Panc1 (cell line): ENCODE measurements at regions not wholly inside any gene's neighbourhood (a gene's known extent, or its start where the extent isn't known, plus 50 kb on each side); places are given as distances from the start of the nearest gene placed in this dataset.

ENCODE experiments used
- ATAC-seq: fragments of 200-7000 bp; cut with Tn5 transposase; 2 replicates; pipeline ENCODE4 v1.9.1; 2020; ENCODE audit warnings: mild to moderate bottlenecking, moderate library complexity
- BruUV-seq: library from RNA; stranded (reverse); fragments of 400-500 nt; replicated peaks from 2 replicates; lab custom pipeline; 2021; lab: Mats Ljungman, UMichigan
- CTCF ChIA-PET: fragments of 300-600 bp; sonication (Branson Sonifier 250); formaldehyde crosslinking; loops from one replicate; lab custom pipeline; 2022; ENCODE audit warnings: antibody characterized with exemption; lab: Charles Lee
- POLR2A ChIA-PET: fragments of 300-600 bp; sonication (Branson Sonifier 250); formaldehyde crosslinking; loops from one replicate; lab custom pipeline; 2022; ENCODE audit warnings: antibody characterized with exemption; lab: Charles Lee
- DNase-seq: peaks from one replicate; pipeline ENCODE4 v3.0.0-alpha.2; 2010; ENCODE audit warnings: low read depth, low spot score
- H3K27ac ChIP-seq: 2 replicates; pipeline ENCODE4 v1.5.1; 2011; ENCODE audit warnings: mild to moderate bottlenecking, low read length, inconsistent platforms
- H3K27me3 ChIP-seq: fragments of 200-500 bp; sonication (Bioruptor generic); 2 replicates; pipeline ENCODE4 v1.6.0; 2014; ENCODE audit warnings: low read length, inconsistent platforms; ENCODE audit not compliant: control insufficient read depth, insufficient read depth
- H3K36me3 ChIP-seq: fragments of 200-500 bp; sonication (Bioruptor generic); 2 replicates; pipeline ENCODE4 v1.5.1; 2014; ENCODE audit warnings: inconsistent platforms, mild to moderate bottlenecking, low read length, moderate library complexity; ENCODE audit not compliant: control insufficient read depth, insufficient read depth
- H3K4me1 ChIP-seq: 2 replicates; pipeline ENCODE4 v1.5.1; 2011; ENCODE audit warnings: inconsistent platforms, mild to moderate bottlenecking, low read length, moderate library complexity; ENCODE audit not compliant: control insufficient read depth, insufficient read depth
- H3K4me3 ChIP-seq, 2 experiments: 2 replicates each; pipeline ENCODE4 v1.5.1; 2011 to 2012; ENCODE audit warnings: low read depth in 2 of 2, low read length in 2 of 2, mild to moderate bottlenecking in 2 of 2, inconsistent platforms in 1 of 2, moderate library complexity in 1 of 2
- H3K9me3 ChIP-seq: fragments of 200-500 bp; sonication (Bioruptor generic); 2 replicates; pipeline ENCODE4 v1.5.1; 2014; ENCODE audit warnings: low read depth, mild to moderate bottlenecking, inconsistent platforms, low read length, moderate library complexity; ENCODE audit not compliant: control insufficient read depth, insufficient read depth
- POLR2AphosphoS5 ChIP-seq: IDR thresholded peaks from 2 replicates; pipeline ENCODE4 v1.6.1; 2012; ENCODE audit warnings: mild to moderate bottlenecking, low read depth, low read length, moderate library complexity
- SIN3A ChIP-seq: IDR thresholded peaks from 2 replicates; pipeline ENCODE4 v1.6.1; 2012; ENCODE audit warnings: low read depth, mild to moderate bottlenecking, low read length, moderate library complexity, borderline replicate concordance; ENCODE audit not compliant: insufficient read depth
- TCF7L2 ChIP-seq: IDR thresholded peaks from 2 replicates; pipeline ENCODE4 v1.6.1; 2011; ENCODE audit warnings: mild to moderate bottlenecking, low read depth, low read length, inconsistent platforms
- in situ Hi-C: cut with HindIII; loops from 2 replicates; pipeline ENCODE4 v1.10.0; 2016; ENCODE audit warnings: low sequenced_read_pairs, low pct_unique_long_range_greater_than_20kb
- intact Hi-C: fragments of 100-400 bp; cut with micrococcal nuclease; formaldehyde crosslinking; loops from one replicate; pipeline ENCODE4 v1.10.0; 2022; ENCODE audit not compliant: unreplicated experiment
- TF ChIP-seq, protein P1 (sequence below): fragments of 450-650 bp; IDR thresholded peaks from 2 replicates; pipeline ENCODE4 v1.5.1; 2017; ENCODE audit warnings: mild to moderate bottlenecking
- TF ChIP-seq, protein P2 (sequence below), 2 experiments: IDR thresholded peaks; 2 replicates each; pipeline ENCODE4 v1.6.1; 2011 to 2012; ENCODE audit warnings: low read depth in 2 of 2, control low read depth in 1 of 2, low read length in 1 of 2, mild to moderate bottlenecking in 1 of 2, moderate library complexity in 1 of 2; ENCODE audit not compliant: insufficient read depth in 1 of 2

- intact Hi-C loops: no loop called here
Measured at GRCh38 chr3:167886690-167887089, 151.2 kb downstream of the SERPINI1 start.

GRCh38 chr3:167885277-167885676, 149.8 kb downstream of the SERPINI1 start:
- no peak for ATAC-seq
- no peaks in the 10 kb centered on the region for H3K9me3 ChIP-seq
- H3K27ac ChIP-seq: no peak overlapping the region
- in situ Hi-C loops: no loop called here
- TF ChIP-seq, protein P1, sequence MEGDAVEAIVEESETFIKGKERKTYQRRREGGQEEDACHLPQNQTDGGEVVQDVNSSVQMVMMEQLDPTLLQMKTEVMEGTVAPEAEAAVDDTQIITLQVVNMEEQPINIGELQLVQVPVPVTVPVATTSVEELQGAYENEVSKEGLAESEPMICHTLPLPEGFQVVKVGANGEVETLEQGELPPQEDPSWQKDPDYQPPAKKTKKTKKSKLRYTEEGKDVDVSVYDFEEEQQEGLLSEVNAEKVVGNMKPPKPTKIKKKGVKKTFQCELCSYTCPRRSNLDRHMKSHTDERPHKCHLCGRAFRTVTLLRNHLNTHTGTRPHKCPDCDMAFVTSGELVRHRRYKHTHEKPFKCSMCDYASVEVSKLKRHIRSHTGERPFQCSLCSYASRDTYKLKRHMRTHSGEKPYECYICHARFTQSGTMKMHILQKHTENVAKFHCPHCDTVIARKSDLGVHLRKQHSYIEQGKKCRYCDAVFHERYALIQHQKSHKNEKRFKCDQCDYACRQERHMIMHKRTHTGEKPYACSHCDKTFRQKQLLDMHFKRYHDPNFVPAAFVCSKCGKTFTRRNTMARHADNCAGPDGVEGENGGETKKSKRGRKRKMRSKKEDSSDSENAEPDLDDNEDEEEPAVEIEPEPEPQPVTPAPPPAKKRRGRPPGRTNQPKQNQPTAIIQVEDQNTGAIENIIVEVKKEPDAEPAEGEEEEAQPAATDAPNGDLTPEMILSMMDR: no peak
- TF ChIP-seq TCF7L2: no peak
- TF ChIP-seq SIN3A: no peak
- TF ChIP-seq POLR2AphosphoS5: no peak
- TF ChIP-seq, protein P2, sequence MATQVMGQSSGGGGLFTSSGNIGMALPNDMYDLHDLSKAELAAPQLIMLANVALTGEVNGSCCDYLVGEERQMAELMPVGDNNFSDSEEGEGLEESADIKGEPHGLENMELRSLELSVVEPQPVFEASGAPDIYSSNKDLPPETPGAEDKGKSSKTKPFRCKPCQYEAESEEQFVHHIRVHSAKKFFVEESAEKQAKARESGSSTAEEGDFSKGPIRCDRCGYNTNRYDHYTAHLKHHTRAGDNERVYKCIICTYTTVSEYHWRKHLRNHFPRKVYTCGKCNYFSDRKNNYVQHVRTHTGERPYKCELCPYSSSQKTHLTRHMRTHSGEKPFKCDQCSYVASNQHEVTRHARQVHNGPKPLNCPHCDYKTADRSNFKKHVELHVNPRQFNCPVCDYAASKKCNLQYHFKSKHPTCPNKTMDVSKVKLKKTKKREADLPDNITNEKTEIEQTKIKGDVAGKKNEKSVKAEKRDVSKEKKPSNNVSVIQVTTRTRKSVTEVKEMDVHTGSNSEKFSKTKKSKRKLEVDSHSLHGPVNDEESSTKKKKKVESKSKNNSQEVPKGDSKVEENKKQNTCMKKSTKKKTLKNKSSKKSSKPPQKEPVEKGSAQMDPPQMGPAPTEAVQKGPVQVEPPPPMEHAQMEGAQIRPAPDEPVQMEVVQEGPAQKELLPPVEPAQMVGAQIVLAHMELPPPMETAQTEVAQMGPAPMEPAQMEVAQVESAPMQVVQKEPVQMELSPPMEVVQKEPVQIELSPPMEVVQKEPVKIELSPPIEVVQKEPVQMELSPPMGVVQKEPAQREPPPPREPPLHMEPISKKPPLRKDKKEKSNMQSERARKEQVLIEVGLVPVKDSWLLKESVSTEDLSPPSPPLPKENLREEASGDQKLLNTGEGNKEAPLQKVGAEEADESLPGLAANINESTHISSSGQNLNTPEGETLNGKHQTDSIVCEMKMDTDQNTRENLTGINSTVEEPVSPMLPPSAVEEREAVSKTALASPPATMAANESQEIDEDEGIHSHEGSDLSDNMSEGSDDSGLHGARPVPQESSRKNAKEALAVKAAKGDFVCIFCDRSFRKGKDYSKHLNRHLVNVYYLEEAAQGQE (IDR thresholded peaks at IDR 0.05; ENCODE audit: insufficient read depth in 1 of 2, low read depth in 2 of 2, low read length in 1 of 2): no peak
- no peaks in the 10 kb centered on the region for H3K36me3 ChIP-seq
- ChIA-PET CTCF (no interaction called here), POLR2A (no interaction called here)
- no TSS peak for BruUV-seq
- intact Hi-C loops: no loop called here
- DNase-seq: no peak
- H3K4me1 ChIP-seq: no peaks in the 10 kb centered on the region; the same call in 1 of the 2 replicates
- no peak overlapping the region for H3K4me3 ChIP-seq
- H3K27me3 ChIP-seq: peaks cover 5% of the 10 kb centered on the region; the same call in 1 of the 2 replicates

More at GRCh38 chr3:167886690-167887089, 151.2 kb downstream of the SERPINI1 start:
- ATAC-seq: no peak
- no peaks in the 10 kb centered on the region for H3K36me3 ChIP-seq
- BruUV-seq: no TSS peak
- no peak for DNase-seq
- H3K4me3 ChIP-seq: no peak overlapping the region
- no peaks in the 10 kb centered on the region for H3K9me3 ChIP-seq
- CTCF ChIA-PET: no interaction called here
- no peak for TF ChIP-seq POLR2AphosphoS5
- TF ChIP-seq, protein P1: no peak
- TF ChIP-seq SIN3A: no peak
- no peak for TF ChIP-seq TCF7L2
- TF ChIP-seq, protein P2 (IDR thresholded peaks at IDR 0.05; ENCODE audit: insufficient read depth in 1 of 2, low read depth in 2 of 2, low read length in 1 of 2): no peak
- POLR2A ChIA-PET: no interaction called here
- no peak overlapping the region for H3K27ac ChIP-seq
- in situ Hi-C loops: no loop called here
- no peaks in the 10 kb centered on the region; the same call in 1 of the 2 replicates for H3K4me1 ChIP-seq
- peaks cover 5% of the 10 kb centered on the region; the same call in 1 of the 2 replicates for H3K27me3 ChIP-seq
